ENCODE measurements at regions not wholly inside any gene's neighbourhood (a gene's known extent, or its start where the extent isn't known, plus 50 kb on each side); places are given as distances from the start of the nearest gene placed in this dataset.

DNA sequence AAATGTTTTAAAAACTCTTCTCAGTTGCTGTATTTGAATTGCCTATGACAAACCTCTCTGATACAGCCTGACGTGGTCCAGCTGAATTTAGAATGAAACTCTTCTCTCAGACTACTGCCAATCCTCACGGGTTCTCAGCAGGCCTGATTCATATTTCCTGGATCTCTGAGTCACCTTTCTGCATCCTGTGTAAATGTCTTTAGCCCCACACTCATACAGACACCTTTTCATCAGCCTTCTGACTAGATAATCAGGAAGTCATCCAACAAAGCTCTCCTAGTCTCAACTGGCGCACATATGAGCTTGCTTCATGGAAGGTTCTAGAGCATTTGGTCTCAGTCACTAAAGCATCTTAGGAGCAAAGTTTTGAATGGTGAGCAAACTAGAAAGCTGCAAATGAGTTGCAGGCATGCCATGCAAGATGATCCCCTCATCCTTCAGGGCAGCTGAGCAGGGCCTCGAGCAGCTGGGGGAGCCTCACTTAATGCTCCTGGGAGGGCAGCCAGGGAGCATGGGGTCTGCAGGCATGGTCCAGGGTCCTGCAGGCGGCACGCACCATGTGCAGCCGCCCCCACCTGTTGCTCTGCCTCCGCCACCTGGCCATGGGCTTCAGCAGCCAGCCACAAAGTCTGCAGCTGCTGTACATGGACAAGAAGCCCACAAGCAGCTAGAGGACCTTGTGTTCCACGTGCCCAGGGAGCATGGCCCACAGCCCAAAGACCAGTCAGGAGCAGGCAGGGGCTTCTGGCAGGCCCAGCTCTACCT lies 182.8 kb downstream of the ARHGAP12 start:
- Histone ChIP-seq H3K27ac (peak overlapping the region in 3 of 11 experiments; percentile 19 to 65 (median 47); a peak in 4 of 22 replicates), H3K4me1 (peaks cover 32 to 44% (median 39%) of the 10 kb centered on the region in 10 experiments), H3K36me3 (no peaks in the 10 kb centered on the region), H3K4me2 (peak overlapping the region; percentile 11 to 78 (median 57); a peak in 21 of 22 replicates), H4K20me1 (no peaks in the 10 kb centered on the region), H3K9me3 (replicated peaks in 1 of 11) (peaks cover 0 to 8% (median 0%) of the 10 kb centered on the region in 11 experiments; a peak in 2 of 22 replicates), H3K9ac (no peak overlapping the region), H3K27me3 (no peaks in the 10 kb centered on the region), H3K4me3 (no peak overlapping the region)
- TF ChIP-seq Cebpa-rat (IDR thresholded peaks at IDR 0.05), result no peak

- no peak for TF ChIP-seq Cebpa-rat (IDR thresholded peaks at IDR 0.05)
Observed at GRCh38 chr10:31744025-31744424, 184.6 kb downstream of the ARHGAP12 start.

DNA sequence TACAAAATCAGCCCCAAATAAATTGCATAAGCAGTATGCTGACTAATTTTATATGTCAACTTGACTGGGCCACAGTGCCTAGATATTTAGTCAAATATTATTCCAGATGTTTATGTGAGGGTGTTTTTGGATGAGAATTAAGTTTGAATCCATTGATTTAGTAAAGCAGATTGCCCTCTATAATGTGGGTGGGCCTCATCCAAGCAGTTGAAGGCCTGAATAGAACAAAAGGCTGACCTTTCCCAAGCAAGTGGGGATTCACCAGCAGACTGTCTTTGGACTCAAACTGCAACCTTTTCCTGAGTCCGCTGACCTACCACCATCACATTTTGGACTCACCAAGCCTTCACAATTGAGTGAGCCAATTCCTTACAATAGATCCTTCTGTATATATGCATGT lies 186.4 kb downstream of the ARHGAP12 start:
- H3K36me3 ChIP-seq, result no peaks in the 10 kb centered on the region
- no peak for TF ChIP-seq Cebpa-rat (IDR thresholded peaks at IDR 0.05)
- peaks cover 1 to 19% (median 6%) of the 10 kb centered on the region in 11 experiments; a peak in 12 of 22 replicates for H3K9me3 ChIP-seq (replicated peaks in 1 of 11)
- no peaks in the 10 kb centered on the region for H4K20me1 ChIP-seq
- no peak overlapping the region for H3K4me3 ChIP-seq
- H3K4me2 ChIP-seq, result no peak overlapping the region
- no peak overlapping the region for H3K9ac ChIP-seq
- peaks cover 14 to 22% (median 18%) of the 10 kb centered on the region in 10 experiments for H3K4me1 ChIP-seq
- H3K27ac ChIP-seq, result no peak overlapping the region
- H3K27me3 ChIP-seq, result no peaks in the 10 kb centered on the region

More at GRCh38 chr10:31744025-31744424, 184.6 kb downstream of the ARHGAP12 start:
- Histone ChIP-seq H3K4me2 (no peak overlapping the region), H3K36me3 (no peaks in the 10 kb centered on the region), H3K9ac (no peak overlapping the region), H3K4me1 (peaks cover 14 to 27% (median 22%) of the 10 kb centered on the region in 10 experiments), H3K27me3 (no peaks in the 10 kb centered on the region), H4K20me1 (no peaks in the 10 kb centered on the region), H3K27ac (no peak overlapping the region), H3K9me3 (replicated peaks in 1 of 11) (peaks cover 0 to 8% (median 0%) of the 10 kb centered on the region in 11 experiments; a peak in 2 of 22 replicates), H3K4me3 (no peak overlapping the region)

GRCh38 chr10:31741473-31741872 lies 187.2 kb downstream of the ARHGAP12 start:
- Histone ChIP-seq H3K27ac (no peak overlapping the region), H3K9me3 (replicated peaks in 1 of 11) (peaks cover 4 to 27% (median 14%) of the 10 kb centered on the region in 11 experiments; a peak in 20 of 22 replicates), H4K20me1 (no peaks in the 10 kb centered on the region), H3K4me1 (peaks cover 9 to 18% (median 14%) of the 10 kb centered on the region in 10 experiments), H3K4me3 (no peak overlapping the region), H3K27me3 (no peaks in the 10 kb centered on the region), H3K36me3 (no peaks in the 10 kb centered on the region), H3K4me2 (no peak overlapping the region), H3K9ac (no peak overlapping the region)
- no peak for TF ChIP-seq Cebpa-rat (IDR thresholded peaks at IDR 0.05)

DNA sequence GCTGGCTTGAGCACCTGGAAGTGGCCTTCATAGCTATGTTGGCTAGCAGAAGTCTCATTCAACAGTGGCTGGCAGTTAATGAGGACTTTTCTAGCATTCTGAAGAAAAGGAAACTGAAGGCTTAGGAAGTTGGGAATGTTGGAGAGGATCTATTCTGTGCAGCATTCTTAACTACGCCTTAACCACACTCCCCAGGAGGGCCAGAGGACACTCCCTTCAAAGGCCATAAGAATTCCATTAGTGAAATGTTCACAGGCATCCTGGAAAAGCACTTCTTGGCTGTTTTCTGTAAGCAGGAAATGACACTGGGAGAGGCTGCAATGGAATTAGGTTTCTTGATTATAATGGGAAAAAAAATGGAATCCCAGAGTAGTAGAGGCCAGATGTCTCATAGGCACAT lies 188.9 kb downstream of the ARHGAP12 start:
- Histone ChIP-seq H3K4me3 (no peak overlapping the region), H3K9ac (no peak overlapping the region), H4K20me1 (no peaks in the 10 kb centered on the region), H3K4me1 (peaks cover 0 to 2% (median 0%) of the 10 kb centered on the region in 10 experiments; a peak in 5 of 20 replicates), H3K27ac (no peak overlapping the region), H3K36me3 (no peaks in the 10 kb centered on the region), H3K4me2 (no peak overlapping the region), H3K9me3 (replicated peaks in 1 of 11) (peaks cover 13 to 45% (median 27%) of the 10 kb centered on the region in 11 experiments; a peak in 20 of 22 replicates), H3K27me3 (no peaks in the 10 kb centered on the region)
- no peak for TF ChIP-seq Cebpa-rat (IDR thresholded peaks at IDR 0.05)

DNA sequence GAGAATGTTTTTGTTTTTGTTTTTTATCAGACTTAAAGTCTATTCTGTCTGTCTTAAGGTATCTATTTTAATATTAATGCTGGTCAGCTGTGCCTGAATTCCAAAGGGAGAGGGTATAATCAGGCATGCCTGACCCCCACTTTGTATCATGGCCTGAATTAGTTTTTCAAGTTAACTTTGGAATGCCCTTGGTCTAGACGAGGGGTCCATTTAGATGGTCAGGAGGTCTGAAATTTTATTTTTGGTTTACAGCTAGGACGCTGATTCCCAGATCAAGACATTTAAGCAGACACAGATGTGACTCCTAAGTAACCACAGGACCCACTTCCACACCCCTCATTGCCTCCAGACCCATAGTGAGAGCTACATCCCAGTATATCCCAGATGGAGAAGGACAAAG lies 189.5 kb downstream of the ARHGAP12 start:
- no peaks in the 10 kb centered on the region for H3K4me1 ChIP-seq
- H4K20me1 ChIP-seq, result no peaks in the 10 kb centered on the region
- H3K9ac ChIP-seq, result no peak overlapping the region
- no peak overlapping the region for H3K4me3 ChIP-seq
- H3K36me3 ChIP-seq, result no peaks in the 10 kb centered on the region
- no peak overlapping the region for H3K27ac ChIP-seq
- no peak for TF ChIP-seq Cebpa-rat (IDR thresholded peaks at IDR 0.05)
- no peak overlapping the region for H3K4me2 ChIP-seq
- peaks cover 13 to 48% (median 30%) of the 10 kb centered on the region in 11 experiments; a peak in 20 of 22 replicates for H3K9me3 ChIP-seq (replicated peaks in 1 of 11)
- no peaks in the 10 kb centered on the region for H3K27me3 ChIP-seq

DNA sequence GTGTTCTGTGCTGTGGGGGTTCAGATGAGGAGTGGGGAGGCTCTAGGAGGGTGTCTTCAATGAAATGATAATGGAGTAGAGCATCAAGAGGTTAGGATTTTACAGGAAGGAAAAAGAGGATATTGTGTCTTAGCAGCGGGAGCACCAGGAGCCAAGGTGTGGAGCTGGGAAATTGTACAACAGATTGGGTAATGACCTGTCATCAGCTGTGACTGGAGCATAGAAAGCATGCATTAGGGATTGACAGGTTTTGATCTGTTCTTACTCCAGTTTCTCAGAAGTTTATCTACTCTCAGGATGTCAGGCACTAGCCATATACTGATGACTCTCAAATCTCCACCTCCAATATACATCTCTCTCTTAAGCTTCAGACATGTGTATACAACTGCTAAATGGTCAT lies 196.9 kb downstream of the ARHGAP12 start:
- Histone ChIP-seq H3K27ac (no peak overlapping the region), H3K27me3 (no peaks in the 10 kb centered on the region), H3K4me1 (no peaks in the 10 kb centered on the region), H3K4me3 (no peak overlapping the region), H3K9me3 (replicated peaks in 1 of 11) (peaks cover 15 to 43% (median 32%) of the 10 kb centered on the region in 11 experiments), H3K36me3 (no peaks in the 10 kb centered on the region), H3K4me2 (no peak overlapping the region), H3K9ac (no peak overlapping the region), H4K20me1 (no peaks in the 10 kb centered on the region)
- no peak for TF ChIP-seq Cebpa-rat (IDR thresholded peaks at IDR 0.05)

DNA sequence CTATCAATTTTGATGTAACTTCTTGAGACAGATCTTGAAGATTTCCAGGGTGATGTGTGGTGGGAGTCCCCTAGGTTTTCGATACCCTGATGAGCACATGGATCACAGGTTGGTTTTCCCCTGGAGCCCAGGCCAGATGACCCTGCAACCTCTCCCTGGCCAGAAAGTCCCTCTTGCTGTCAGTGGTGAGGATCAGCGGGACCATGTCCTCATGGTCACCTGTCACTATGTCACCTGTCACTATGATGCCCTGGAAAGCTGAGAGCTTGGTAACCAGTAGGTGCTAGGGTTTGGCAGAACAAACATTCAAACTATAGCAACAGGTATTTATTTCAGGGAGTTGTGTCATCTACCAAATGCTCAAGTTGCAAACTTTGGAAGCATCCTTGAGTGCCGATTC lies 197.9 kb downstream of the ARHGAP12 start:
- no peaks in the 10 kb centered on the region for H4K20me1 ChIP-seq
- H3K4me1 ChIP-seq, result no peaks in the 10 kb centered on the region
- peaks cover 6 to 34% (median 23%) of the 10 kb centered on the region in 11 experiments; a peak in 21 of 22 replicates for H3K9me3 ChIP-seq (replicated peaks in 1 of 11)
- no peaks in the 10 kb centered on the region for H3K27me3 ChIP-seq
- no peak overlapping the region for H3K9ac ChIP-seq
- no peak overlapping the region for H3K4me3 ChIP-seq
- H3K27ac ChIP-seq, result no peak overlapping the region
- TF ChIP-seq Cebpa-rat (IDR thresholded peaks at IDR 0.05), result no peak
- no peaks in the 10 kb centered on the region for H3K36me3 ChIP-seq
- H3K4me2 ChIP-seq, result no peak overlapping the region

- Histone ChIP-seq H3K9me3 (replicated peaks in 1 of 11) (peaks cover 6 to 20% (median 12%) of the 10 kb centered on the region in 11 experiments; a peak in 19 of 22 replicates), H3K27ac (no peak overlapping the region), H3K27me3 (no peaks in the 10 kb centered on the region), H3K4me1 (peaks cover 0 to 7% (median 0%) of the 10 kb centered on the region in 10 experiments; a peak in 4 of 20 replicates), H3K36me3 (no peaks in the 10 kb centered on the region), H3K9ac (no peak overlapping the region), H3K4me2 (no peak overlapping the region), H3K4me3 (no peak overlapping the region), H4K20me1 (no peaks in the 10 kb centered on the region)
- no peak for TF ChIP-seq Cebpa-rat (IDR thresholded peaks at IDR 0.05)
Observed at GRCh38 chr10:31728698-31729224, 199.9 kb downstream of the ARHGAP12 start.
